ENCODE measurements at regions not wholly inside any gene's neighbourhood (a gene's known extent, or its start where the extent isn't known, plus 50 kb on each side); places are given as distances from the start of the nearest gene placed in this dataset.
A peak's percentile ranks its signal among the peaks of the same experiment; 100 is the strongest.

DNA sequence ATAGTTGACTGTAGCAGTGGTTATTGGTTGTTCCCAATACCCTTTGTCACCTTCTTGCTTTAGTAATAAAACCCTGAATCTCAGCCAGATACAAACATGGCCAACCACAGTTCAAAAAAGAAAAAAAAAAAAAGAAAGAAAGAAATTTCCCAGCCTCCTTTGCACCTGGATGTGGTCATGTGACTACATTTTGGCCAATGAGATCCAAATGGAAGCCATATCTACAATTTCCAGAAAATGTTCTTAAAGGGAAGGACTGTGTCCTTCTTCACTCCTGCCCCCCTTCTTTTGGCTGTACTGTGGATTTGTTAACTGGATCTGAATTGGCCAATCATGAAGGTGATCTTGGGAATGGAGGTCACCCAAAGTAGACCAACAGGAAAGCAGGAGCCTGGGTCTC, 141.9 kb downstream of the SOX9 start:
- DNase-seq: no peak

DNA sequence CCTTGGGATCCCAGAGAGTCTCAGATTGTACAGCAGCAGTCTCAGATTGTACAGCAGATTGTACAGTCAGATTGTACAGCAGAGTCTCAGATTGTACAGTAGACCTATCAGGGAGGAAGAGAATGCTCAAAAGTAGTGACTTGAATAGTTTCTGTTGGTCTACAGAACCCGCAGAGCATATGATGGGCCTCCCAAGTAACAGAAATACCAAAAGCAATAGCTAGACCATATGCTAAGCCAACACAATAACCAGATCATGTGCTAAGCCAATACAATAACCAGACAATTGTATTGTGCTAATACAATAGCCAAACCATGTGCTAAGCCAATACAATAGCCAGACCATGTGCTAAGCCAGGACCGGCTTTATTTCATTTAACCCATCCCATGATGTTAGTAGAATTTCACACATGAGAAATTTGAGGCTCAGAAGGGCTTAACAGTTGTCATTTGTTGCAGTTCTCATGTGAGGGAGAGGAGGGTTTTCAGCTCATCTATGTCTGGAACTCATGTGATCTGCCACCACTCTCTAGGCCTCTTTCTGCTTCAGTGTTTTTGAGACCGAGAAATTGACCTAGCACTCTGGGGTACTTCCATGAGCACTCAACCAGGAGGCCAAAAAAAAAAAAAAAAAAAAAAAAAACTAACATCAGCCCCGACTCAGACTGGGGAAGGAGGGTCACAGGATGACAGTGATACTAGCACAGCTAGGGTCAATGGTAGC, 144.0 kb downstream of the SOX9 start:
- no peak for DNase-seq

DNA sequence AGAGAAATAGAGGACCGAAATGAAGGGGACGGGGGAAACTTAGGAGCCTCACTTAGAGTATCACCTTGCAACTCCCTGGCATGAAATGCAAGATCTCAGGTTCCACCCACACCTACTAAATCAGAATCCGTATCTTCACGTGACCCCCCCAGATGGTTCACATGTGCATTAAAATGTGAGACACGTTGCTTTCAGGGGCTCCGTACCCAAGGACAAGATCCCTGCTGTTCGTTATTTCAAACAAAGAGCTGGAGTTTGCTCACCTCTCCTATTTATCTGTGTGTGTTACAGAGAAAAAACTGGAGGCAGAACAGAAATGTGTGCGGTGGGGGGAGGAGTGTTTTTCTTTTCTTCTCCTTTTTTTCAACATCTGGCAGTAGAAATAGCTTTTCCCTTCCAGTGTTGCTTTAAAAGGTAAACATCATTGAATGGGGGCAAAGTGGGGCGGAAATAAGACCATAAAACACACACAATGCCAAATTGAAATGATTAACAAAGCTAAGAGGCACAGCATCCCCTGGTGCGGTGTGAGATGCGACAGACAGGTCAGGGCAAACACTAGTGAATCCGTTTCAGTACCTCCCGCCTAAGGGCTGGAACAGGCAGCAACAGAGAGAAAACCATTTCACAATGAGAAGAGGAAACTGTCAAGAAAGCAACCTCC, 145.4 kb downstream of the SOX9 start:
- no peak for DNase-seq

DNA sequence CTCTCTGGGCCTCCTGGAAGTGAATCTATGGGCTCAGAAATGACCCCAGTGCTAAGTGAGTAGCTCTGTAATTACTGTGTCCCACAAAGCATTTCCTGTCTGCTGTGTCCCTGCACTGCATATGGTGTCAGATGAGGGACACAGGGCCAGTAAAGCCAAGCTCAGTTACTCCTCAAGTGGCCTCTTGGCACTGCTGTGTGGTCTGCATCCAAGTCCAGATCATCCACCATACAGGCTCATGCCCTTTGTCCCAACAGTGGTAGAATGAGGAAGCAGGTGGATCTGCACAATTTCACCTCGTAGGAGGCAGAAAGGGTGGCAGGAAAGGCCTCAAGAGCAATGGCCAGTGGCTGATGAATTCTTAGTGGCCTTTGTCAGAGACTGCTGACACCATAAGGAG, 146.8 kb downstream of the SOX9 start:
- DNase-seq: no peak

DNA sequence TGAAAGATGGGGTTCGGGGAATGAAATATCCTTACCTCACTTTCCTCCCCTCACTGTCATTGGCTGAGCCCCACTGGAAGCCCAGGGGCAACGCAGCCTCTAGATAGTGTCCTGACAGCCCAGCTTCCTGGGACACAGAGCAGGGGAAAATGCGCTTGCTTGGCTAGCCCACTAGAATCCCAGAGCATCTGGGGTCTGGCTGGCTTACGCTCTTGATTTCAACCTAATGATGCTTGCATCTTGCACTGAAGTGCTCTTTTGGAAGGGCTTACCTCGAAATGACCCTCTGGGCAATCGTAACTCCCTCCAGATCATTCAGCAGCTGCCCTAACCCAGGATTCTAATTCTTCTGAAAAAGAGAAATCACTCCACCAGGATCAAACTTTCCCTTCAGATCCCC, 147.6 kb downstream of the SOX9 start:
- no peak for DNase-seq

DNA sequence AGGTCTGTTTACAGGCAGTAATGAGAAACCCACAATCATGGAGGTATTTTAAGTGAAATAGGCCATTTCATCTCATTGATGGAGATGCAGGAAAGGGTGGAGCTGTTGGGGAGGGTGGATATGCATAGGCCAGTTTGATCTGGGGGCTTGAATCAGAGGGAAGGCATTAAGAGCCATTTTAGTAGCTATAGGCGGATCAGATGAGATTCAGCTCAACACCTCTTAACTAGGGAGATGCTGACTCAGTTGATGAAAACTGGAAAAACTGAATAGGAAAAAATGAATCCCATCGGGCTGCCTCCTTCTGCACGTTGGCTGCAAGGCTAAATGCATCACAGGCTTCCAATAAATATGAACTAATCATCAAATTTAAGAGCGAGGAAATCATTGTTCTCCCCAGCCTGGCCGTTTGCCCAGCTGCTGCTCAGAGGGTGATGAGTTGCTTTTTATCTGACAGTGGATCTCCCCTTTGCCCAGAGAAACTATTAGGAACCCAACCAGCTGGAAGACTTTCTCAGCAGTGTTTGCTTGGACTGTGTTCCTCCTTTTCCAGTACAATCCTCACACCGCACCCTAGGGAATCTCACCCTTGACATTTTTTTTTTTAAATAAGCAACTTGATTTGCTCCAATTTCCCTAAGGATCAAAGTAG, 149.6 kb downstream of the SOX9 start:
- peak; percentile 79 for DNase-seq

DNA sequence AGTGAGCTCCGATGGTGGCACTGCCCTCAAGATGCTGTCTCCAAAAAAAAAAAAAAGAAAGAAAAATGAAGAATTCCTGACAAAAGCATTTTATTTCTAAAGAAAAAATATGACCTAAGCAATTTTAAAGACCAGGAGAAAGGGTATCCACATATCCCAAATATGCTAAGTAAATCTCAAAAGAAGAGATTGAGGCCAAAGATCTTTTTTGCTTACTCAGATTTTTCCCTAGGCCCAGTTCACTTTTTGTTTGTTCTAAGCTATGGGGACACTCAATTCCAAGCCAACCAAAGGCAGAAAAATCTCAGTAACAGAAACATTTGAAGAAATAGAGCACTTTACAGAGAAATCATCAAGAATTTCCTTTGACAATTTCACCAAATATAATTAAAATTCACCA, 150.8 kb downstream of the SOX9 start:
- DNase-seq: no peak

DNA sequence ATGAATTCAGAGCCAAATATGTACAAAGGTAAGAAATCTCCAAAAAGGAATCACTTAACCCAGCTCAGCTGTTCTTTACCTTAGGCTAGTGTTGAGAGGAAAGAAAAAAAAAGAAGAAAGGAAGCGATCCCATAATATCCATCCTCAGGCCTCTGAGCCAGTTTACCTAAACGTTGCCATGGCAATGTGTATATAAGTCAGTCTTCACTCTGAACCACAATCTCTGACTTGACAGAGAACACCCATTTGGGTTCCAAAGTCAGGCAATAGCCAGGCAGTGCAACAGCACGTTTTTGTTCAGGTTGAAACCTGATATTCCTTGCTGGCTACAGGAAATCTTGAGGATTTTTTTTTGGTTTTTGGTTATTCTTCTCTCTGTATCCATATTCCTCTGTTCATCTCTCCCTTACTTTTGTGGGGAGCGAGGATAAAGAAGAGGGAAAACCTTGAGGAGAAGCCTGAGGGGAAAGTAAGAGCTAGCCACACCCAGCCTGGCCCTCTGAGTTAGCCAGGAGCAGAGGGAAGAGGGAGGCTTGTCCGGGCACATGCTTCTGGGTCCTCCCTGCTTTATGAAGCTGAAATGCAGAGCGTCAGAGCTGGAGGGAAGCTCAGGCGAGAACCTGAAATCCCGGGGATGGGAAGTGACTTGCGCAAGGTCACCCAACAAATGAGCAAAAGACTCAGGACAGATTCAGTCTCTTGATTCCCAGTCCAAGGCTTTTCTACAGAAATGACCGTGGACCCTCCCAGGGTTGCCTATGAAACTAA, 152.7 kb downstream of the SOX9 start:
- DNase-seq: no peak

DNA sequence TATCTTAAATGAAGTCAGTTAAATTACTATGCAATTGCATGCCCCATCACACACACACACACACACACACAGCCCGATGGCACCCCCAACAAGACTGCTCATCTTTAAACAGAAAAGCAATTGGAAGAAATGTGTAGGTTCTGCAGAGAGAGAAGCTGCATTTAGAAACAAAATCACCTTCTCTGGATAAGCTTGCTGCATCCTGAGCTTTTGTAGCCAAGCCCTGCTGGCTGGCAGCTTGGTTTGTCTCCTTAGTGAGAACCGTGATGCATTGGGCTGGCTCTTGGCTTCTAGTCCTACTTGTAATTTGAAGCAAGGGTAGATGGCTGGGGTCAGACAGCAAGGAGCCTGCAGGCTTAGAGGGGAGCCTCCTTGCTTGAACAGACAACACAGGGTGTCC, 153.8 kb downstream of the SOX9 start:
- no peak for DNase-seq

DNA sequence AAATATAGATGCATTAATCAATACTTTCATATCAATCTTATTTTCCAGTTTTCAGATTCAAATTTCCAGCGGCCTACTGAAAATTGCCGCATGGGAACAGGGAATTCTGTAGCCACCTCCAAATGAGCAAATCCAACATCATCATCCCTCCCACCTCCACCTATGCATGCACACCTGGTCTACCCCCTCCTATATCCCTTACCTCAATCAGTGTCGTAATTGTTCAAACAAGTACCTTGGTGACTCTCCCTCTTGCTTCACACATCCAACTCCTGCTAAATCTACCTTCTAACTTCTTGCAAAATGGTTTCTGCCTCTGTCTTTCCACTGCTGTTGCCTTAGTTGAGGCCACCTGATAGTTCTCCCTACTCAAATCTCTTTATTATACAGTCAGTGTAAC, 160.1 kb downstream of the SOX9 start:
- DNase-seq: no peak

DNA sequence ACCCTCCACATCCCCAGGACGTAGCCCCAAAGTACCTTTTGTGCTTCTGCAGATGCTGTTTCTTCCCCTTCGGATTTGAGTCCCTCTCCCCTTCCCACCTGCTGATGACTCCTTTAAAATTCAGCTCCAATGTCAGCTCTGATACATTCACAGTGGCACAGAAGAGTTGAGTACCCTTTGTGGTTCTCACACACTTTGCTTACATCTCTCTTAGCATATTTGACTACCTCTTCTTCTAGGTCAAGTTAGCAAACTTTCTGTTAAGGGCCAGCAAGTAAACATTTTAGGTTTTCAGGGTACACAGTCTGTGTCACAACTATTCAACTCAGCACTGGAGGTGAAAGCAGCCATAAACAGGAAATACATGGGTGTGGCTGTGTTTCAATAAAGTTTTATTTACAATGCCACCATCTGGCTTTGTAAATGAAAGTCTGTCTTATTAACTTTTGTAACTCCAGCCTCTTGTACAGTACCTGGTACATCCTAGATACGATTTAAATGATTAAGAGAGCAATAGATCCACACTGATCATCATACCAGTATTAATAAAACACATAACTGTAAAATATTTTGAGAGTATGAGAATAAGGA, 161.7 kb downstream of the SOX9 start:
- no peak for DNase-seq

DNA sequence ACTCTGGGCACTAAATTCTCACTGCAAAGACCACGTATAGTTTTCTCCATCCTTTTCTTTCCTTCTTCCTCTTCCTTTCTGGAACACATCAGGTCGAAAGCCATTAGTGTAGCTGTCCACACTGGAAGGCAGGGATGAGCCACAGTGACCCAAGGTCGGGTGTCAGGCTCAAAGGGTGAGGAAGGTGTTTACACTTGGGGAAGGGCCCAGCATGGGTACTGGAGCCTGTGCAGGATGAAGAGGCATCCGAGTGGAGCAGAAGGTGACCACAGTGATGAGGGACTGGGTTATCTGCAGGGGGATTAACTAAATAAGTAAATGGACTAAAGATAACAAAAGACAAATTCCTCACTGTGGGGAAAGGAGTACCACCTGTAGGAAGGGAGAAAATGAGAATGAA, 164.0 kb downstream of the SOX9 start:
- DNase-seq: no peak

DNA sequence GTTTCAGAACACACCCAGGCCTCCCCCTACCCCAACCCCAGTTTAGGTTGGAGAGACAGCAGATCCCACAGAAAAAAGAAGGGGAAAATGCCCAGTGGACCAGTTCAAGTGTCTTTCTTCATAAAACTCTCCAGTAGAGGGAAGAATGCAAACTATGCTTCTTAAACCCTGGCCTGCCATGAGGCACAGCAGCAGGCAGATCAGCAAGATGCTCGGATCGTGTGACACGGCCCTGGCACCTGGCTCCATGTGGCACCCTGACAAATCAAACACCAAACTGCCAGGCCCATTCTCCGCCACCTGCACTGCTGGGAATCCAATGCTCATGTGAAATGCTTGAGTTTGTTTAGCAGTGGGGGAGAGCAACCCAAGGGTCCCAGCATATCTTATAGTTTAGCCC, 166.8 kb downstream of the SOX9 start:
- no peak for DNase-seq

DNA sequence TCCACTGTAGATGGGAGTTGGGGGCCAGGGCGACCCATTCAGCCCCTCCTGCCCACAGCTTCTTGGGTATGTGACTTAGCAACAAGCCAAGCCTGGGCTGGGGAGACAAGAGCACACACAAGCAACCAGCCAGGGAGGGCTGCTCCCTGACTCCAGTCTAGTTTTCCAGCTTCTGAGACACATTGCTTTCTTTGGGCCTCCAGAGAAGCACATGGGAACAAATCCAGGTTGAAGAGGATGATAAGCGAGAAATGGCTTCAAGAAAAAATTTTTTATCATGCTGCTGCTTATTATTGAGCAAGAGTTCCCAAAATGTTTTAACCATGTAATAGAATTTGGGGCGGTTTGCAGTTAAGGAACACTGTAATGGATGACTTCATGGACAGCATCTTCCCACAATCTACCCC, 173.7 kb downstream of the SOX9 start:
- DNase-seq: no peak

DNA sequence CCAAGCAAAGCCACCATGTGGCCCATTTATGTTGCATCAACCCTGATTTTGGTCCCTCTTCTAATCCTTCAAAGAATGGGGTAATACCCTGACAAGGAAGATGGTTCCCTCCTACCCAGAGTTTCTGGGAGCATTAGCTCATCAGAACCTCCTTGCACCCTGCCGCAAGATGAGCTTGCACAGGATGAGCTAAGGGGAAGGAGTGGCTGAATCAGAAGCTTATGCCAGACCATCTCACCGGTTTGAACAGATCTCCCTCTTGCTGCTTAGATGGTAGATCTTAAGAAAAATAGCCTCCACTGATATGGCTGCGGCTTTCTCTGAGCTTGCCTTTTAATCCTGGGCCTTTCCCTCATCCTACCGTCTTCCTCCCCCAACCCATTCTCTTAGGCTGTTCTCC, 175.1 kb downstream of the SOX9 start:
- DNase-seq: no peak

DNA sequence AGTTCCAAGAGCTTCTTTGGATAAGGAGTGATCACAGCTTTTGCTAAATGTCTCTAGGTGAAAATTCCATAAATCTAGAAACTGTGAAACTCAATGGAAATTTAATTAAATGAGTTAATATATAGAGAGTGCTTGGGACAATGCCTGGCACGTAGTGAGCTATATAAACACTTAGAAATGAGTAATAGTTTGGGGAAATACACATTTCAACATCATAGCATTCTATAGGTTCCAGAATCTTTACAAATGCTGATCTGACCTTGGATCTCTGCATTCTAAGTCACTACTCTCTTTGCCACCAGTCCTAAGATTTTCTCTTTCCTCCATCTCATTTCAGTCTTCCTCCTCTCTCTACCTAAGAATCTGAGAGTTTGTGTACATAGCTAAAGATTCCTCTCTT, 175.6 kb downstream of the SOX9 start:
- DNase-seq: peak; percentile 7

DNA sequence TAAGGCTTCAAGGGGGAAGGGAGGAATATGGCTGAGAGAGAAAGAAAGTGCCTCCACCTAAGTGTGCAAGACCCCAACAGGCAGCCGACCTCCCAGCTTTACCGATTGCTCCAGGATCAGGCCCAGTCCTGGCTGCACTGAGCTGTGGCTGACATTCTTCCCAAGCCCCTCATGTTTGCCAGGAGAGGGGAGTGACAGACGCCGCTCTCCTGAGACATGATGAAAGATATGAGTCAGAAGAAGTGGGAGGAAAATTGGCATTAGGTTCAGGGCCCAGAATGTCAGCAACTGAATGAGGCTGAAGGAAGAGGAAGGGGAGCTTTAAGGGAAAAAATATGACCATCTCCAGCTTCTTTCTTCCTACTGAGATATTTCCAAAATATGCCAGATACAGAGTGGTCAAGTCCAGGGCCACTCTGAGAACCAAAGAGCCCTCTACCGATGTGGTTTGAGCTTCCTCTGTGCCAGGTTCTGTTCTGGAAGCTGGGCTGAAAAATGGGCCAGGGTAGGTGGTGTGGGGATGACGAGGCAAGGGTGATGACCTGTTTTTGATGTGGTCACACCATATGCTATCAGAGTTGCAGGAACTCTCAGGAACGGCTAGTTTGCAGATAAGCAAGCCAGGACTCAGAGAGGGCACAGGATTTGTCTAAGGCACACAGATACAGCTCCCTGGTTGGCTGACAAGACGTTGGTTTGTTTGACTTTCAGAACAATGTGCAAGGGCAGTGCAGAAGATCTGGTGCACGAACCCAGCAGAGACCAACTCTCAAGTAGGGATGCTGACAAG, 176.7 kb downstream of the SOX9 start:
- peak; percentile 71 for DNase-seq

DNA sequence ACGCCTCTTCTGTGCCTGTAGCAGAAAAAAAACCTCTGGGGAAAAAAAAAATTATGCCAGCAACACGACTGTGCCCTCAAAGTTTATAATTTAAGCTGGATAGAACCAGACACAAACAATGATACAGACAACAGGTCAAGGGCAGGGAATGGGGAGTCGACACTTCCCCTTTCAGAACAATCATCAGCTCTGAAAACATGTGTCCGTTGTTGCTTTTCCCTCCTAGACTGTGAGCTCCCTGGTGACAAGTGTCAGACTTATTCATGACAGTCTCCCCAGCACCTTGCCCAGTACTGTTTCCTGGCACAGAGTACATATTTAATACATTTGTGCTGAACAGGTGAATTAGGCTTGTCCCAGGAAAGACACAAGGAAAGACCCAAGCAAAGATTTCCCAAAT, 178.3 kb downstream of the SOX9 start:
- DNase-seq: no peak

DNA sequence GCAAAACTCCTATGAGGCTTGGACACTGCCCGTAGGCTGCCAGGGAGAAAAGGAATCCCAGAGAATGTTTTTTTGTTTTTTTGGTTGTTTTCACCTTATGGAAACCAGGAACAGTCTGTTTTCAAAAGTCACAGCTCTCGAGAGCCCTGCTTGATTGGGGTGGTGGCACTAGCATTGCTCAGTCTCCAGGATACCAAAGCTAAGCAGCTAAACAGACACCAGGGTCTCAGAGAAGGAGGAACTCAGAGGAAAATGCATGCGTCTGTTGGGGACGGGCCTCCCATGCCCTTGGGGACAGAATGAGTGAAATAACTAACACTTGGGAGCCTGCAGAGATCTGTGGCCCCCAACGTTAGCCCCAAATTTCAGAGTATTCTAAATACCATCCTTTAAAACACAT, 178.8 kb downstream of the SOX9 start:
- DNase-seq: no peak

DNA sequence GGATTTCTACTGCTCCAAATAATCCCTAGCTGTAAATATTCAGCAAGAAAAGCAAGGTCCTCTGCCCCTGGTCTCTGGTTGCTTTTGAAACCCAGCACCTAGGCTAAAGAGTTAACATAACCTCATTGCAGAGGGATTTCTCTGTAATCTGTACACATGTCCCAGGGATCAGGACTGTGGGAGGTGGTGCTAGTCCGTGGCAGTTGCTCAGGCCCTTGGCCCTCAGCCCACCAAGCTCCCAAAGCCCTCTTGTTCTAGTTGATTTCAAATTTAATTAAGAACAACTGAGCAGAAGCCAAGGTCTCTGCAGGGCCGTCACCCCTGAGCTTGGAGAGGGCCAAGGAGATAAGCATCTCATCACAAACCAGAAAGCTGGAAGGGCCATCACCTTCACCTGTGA, 181.1 kb downstream of the SOX9 start:
- DNase-seq: no peak

DNA sequence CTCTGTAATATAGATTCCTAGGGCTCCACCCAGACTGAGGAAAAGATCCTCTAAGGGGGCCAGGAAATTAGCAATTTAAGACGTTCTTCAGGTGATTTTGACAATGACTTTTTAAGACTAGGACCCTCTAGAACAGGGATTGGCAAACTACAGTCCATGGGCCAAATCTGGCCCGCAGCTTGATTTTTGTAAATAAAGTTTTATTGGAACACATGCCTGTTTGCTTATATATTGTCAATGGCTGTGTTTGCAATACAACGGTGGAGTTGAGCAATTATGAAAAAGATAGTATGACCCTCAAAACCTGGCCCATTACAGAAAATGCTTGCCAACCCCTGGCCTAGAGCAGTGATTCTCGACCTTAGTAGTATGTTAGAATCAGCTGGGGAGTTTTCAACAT, 181.9 kb downstream of the SOX9 start:
- no peak for DNase-seq
